HepG2 (cell line): ENCODE measurements at regions not wholly inside any gene's neighbourhood (a gene's known extent, or its start where the extent isn't known, plus 50 kb on each side); places are given as distances from the start of the nearest gene placed in this dataset.

ENCODE experiments used
- ATAC-seq: fragments of 200-7000 bp; cut with Tn5 transposase; 3 replicates; pipeline ENCODE4 v1.9.1; 2020; ENCODE audit warnings: mild to moderate bottlenecking, moderate library complexity
- BruUV-seq: library from RNA; stranded (reverse); fragments of 400-500 nt; replicated peaks from 2 replicates; lab custom pipeline; 2021; lab: Mats Ljungman, UMichigan
- CTCF ChIA-PET: fragments of 300-600 bp; formaldehyde crosslinking; extraction: SDS; loops from one replicate; lab custom pipeline; 2021; ENCODE audit warnings: low total read pairs, inconsistent platforms, low intra/inter-chr PET ratio; lab: Yijun Ruan, JAX
- POLR2A ChIA-PET: fragments of 350-600 bp; sonication (Branson Sonifier 250); formaldehyde crosslinking; loops from one replicate; lab custom pipeline; 2020; ENCODE audit warnings: antibody characterized with exemption, inconsistent platforms; lab: Yijun Ruan, JAX
- DNase-seq: peaks from one replicate; pipeline ENCODE4 v3.0.0-alpha.2; 2015; ENCODE audit warnings: low spot score
- FAIRE-seq: peaks from 3 replicates; lab custom pipeline; 2011; peaks lifted over from hg19 to GRCh38; lab: Jason Lieb, UNC
- H2AFZ ChIP-seq: one replicate; pipeline ENCODE4 v1.6.1; 2011; ENCODE audit warnings: low read length, inconsistent platforms
- H3K27ac ChIP-seq: fragments of 300-600 bp; 3 replicates; pipeline ENCODE4 v1.8.0; 2011; ENCODE audit warnings: mixed run types, mild to moderate bottlenecking, mixed read lengths, low read length, inconsistent platforms; ENCODE audit not compliant: insufficient read depth; ENCODE audit errors: extremely low read length
- H3K27me3 ChIP-seq, 2 experiments: fragments of 200-600 bp in 1 of 2; 2 replicates in 1 of 2; 3 replicates in 1 of 2; pipeline versions ENCODE4 v1.6.0 to v1.8.0; 2011; ENCODE audit warnings: low read length in 2 of 2, mild to moderate bottlenecking in 2 of 2, moderate library complexity in 2 of 2, inconsistent platforms in 1 of 2; ENCODE audit not compliant: insufficient read depth in 2 of 2, control insufficient read depth in 1 of 2
- H3K36me3 ChIP-seq, 2 experiments: fragments of 200-600 bp in 1 of 2; replicated peaks in 1 of 2; 2 replicates in 1 of 2; 3 replicates in 1 of 2; pipeline versions ENCODE4 v1.5.1 to v1.8.0; 2011; ENCODE audit warnings: low read length in 2 of 2, inconsistent platforms in 1 of 2; ENCODE audit not compliant: insufficient read depth in 2 of 2, control insufficient read depth in 1 of 2
- H3K4me1 ChIP-seq: 2 replicates; pipeline ENCODE4 v1.5.1; 2012; ENCODE audit warnings: low read length, inconsistent platforms; ENCODE audit not compliant: insufficient read depth
- H3K4me2 ChIP-seq: 2 replicates; pipeline ENCODE4 v1.6.0; 2011; ENCODE audit warnings: low read depth, low read length, inconsistent platforms
- H3K4me3 ChIP-seq, 3 experiments: fragments of 200-600 bp in 1 of 3; sonication (generic), shearing (Covaris generic) in 1 of 3; replicated peaks in 1 of 3; 2 replicates each; pipeline ENCODE4 v1.5.1; 2011 to 2016; ENCODE audit warnings: low read length in 3 of 3, inconsistent platforms in 2 of 3, low read depth in 2 of 3, mild to moderate bottlenecking in 2 of 3, control low read depth in 1 of 3, mixed read lengths in 1 of 3; ENCODE audit not compliant: insufficient read depth in 1 of 3
- H3K79me2 ChIP-seq: one replicate; pipeline ENCODE4 v1.6.1; 2011; ENCODE audit warnings: low read length, inconsistent platforms; ENCODE audit not compliant: insufficient read depth
- H3K9ac ChIP-seq: 2 replicates; pipeline ENCODE4 v1.6.0; 2011; ENCODE audit warnings: mild to moderate bottlenecking, low read depth, low read length, inconsistent platforms; ENCODE audit not compliant: insufficient read depth
- H3K9me3 ChIP-seq: 2 replicates; pipeline ENCODE4 v1.5.1; 2012; ENCODE audit warnings: mild to moderate bottlenecking, low read length
- H4K20me1 ChIP-seq: 2 replicates; pipeline ENCODE4 v1.6.0; 2011; ENCODE audit warnings: inconsistent platforms, mild to moderate bottlenecking, low read length, moderate library complexity; ENCODE audit not compliant: insufficient read depth
- CBFB ChIP-seq: sonication (generic); formaldehyde crosslinking; IDR thresholded peaks from 2 replicates; pipeline ENCODE4 v1.4.0; 2020; ENCODE audit warnings: missing genetic modification reagents
- FOXP1 ChIP-seq, 2 experiments: fragments of 450-650 bp in 1 of 2; IDR thresholded peaks; 2 replicates each; pipeline ENCODE4 v1.6.1; 2017 to 2018; ENCODE audit warnings: antibody characterized with exemption in 1 of 2
- HOXA5 ChIP-seq: sonication (generic); formaldehyde crosslinking; IDR thresholded peaks from 2 replicates; pipeline ENCODE4 v1.4.0; 2020; ENCODE audit warnings: missing genetic modification reagents
- HOXD1 ChIP-seq: sonication (generic); formaldehyde crosslinking; IDR thresholded peaks from 2 replicates; pipeline ENCODE4 v1.5.0; 2020; ENCODE audit warnings: missing genetic modification reagents
- MXD1 ChIP-seq: sonication (generic); formaldehyde crosslinking; IDR thresholded peaks from 2 replicates; pipeline ENCODE4 v1.4.0; 2020; ENCODE audit warnings: mild to moderate bottlenecking, missing genetic modification reagents
- MXI1 ChIP-seq: IDR thresholded peaks from 3 replicates; pipeline ENCODE4 v1.6.1; 2012; ENCODE audit warnings: low read depth, low read length, inconsistent platforms, borderline replicate concordance
- MZF1 ChIP-seq: sonication (generic); formaldehyde crosslinking; IDR thresholded peaks from 2 replicates; pipeline ENCODE4 v1.8.1; 2023; ENCODE audit warnings: mild to moderate bottlenecking, missing genetic modification reagents, borderline replicate concordance
- SALL2 ChIP-seq: sonication (generic); formaldehyde crosslinking; IDR thresholded peaks from 2 replicates; pipeline ENCODE4 v1.8.1; 2023; ENCODE audit warnings: mild to moderate bottlenecking, missing genetic modification reagents, inconsistent platforms
- SMARCE1 ChIP-seq: fragments of 450-650 bp; IDR thresholded peaks from 2 replicates; pipeline ENCODE4 v1.6.1; 2017; ENCODE audit warnings: borderline replicate concordance
- TEF ChIP-seq: sonication (generic); formaldehyde crosslinking; IDR thresholded peaks from 2 replicates; pipeline ENCODE4 v1.5.0; 2020; ENCODE audit warnings: missing genetic modification reagents
- ZIK1 ChIP-seq: sonication (generic); formaldehyde crosslinking; IDR thresholded peaks from 2 replicates; pipeline ENCODE4 v1.5.0; 2020; ENCODE audit warnings: mild to moderate bottlenecking, low read depth, missing genetic modification reagents, borderline replicate concordance
- ZNF281 ChIP-seq: sonication (generic); formaldehyde crosslinking; IDR thresholded peaks from 2 replicates; pipeline ENCODE4 v1.4.0; 2020; ENCODE audit warnings: missing genetic modification reagents, borderline replicate concordance
- ZNF614 ChIP-seq: IDR thresholded peaks from 2 replicates; pipeline ENCODE4 v1.6.1; 2018; ENCODE audit warnings: missing biosample characterization, missing genetic modification reagents, inconsistent platforms, borderline replicate concordance
- ZNF652 ChIP-seq: IDR thresholded peaks from 2 replicates; pipeline ENCODE4 v1.6.1; 2016; ENCODE audit warnings: low read depth, borderline replicate concordance
- ZNF678 ChIP-seq: sonication (generic); formaldehyde crosslinking; IDR thresholded peaks from 2 replicates; pipeline ENCODE4 v1.4.0; 2020; ENCODE audit warnings: mild to moderate bottlenecking, missing genetic modification reagents
- WGBS: methylation state at CpG from one replicate; pipeline ENCODE4 v1.1.6; 2017; ENCODE audit warnings: low lambda C conversion rate; 5-methylcytosine and 5-hydroxymethylcytosine counted together
- in situ Hi-C: cut with HindIII; loops from 2 replicates; pipeline ENCODE4 v1.10.0; 2017; ENCODE audit warnings: low pct_unique_long_range_greater_than_20kb; ENCODE audit not compliant: extremely low pct_ligation_motif_present
- intact Hi-C: fragments of 100-400 bp; cut with micrococcal nuclease; formaldehyde crosslinking; loops from one replicate; pipeline ENCODE4 v1.10.0; 2022; ENCODE audit not compliant: unreplicated experiment
- TF ChIP-seq, protein P1 (sequence below): sonication (generic); formaldehyde crosslinking; IDR thresholded peaks from 2 replicates; pipeline ENCODE4 v1.5.0; 2020; ENCODE audit warnings: mild to moderate bottlenecking, low read depth, missing genetic modification reagents, borderline replicate concordance

DNA sequence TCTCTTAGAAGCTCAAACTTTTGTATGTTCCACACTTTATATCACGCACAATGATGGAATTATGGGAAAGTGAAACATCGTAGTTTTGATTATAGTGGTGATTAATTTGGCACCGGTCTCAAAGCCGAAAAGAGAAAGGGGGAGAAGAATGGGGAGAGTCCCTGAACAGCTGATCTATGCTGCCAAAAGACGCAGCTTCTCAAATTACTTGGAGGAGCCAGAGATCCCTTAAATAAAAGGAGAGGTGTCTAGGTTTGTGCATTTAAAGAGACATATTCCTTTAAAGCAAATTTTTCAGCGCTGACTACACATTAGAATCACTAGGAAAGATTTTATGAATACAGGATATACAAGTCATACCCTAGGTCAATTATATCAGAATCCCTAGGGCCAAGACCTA, 599.6 kb upstream of the ADAMTS5 start (continued):
- no peak for TF ChIP-seq ZNF281 (CRISPR knock-in tag)
- no peak for TF ChIP-seq ZIK1 (CRISPR knock-in tag)
- no peak for TF ChIP-seq MXD1 (CRISPR knock-in tag)

- BruUV-seq, result no TSS peak
- H3K4me1 ChIP-seq, result no peaks in the 10 kb centered on the region
- ATAC-seq (no peak), DNase-seq (no peak), FAIRE-seq (no peak)
- intact Hi-C loops, result no loop called here
- 33% methylated on average over 1 of the region's 1 CpG for WGBS
- no peak overlapping the region for H3K27ac ChIP-seq
- no peak overlapping the region for H3K4me2 ChIP-seq
- no peak overlapping the region for H2AFZ ChIP-seq
- no peaks in the 10 kb centered on the region for H3K27me3 ChIP-seq
- no peaks in the 10 kb centered on the region for H4K20me1 ChIP-seq
- H3K36me3 ChIP-seq, result no peaks in the 10 kb centered on the region
- peaks cover 90% of the 10 kb centered on the region for H3K9me3 ChIP-seq
- no peaks in the 10 kb centered on the region for H3K79me2 ChIP-seq
- no peak overlapping the region for H3K4me3 ChIP-seq
- H3K9ac ChIP-seq, result no peak overlapping the region
- CTCF ChIA-PET, result no interaction called here
- in situ Hi-C loops, result loop anchor here (25.0 kb wide), 1 partner anchor 97 kb away; no protein-coding TSS in a partner anchor
- POLR2A ChIA-PET, result no interaction called here
- TF ChIP-seq HOXD1 (CRISPR knock-in tag) (no peak), FOXP1 (IDR thresholded peaks at IDR 0.05) (no peak), FOXP1 (CRISPR knock-in tag; IDR thresholded peaks at IDR 0.05) (no peak), SALL2 (no peak), ZNF678 (no peak), MXI1 (no peak), HOXA5 (CRISPR knock-in tag) (no peak), ZNF652 (CRISPR knock-in tag) (no peak), TEF (CRISPR knock-in tag) (no peak), ZNF614 (CRISPR knock-in tag) (no peak), CBFB (CRISPR knock-in tag) (no peak), SMARCE1 (no peak), MZF1 (CRISPR knock-in tag) (no peak)
- TF ChIP-seq, protein P1, sequence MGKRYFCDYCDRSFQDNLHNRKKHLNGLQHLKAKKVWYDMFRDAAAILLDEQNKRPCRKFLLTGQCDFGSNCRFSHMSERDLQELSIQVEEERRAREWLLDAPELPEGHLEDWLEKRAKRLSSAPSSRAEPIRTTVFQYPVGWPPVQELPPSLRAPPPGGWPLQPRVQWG (CRISPR knock-in tag), result no peak
Measured at GRCh38 chr21:27565364-27565763, 598.5 kb upstream of the ADAMTS5 start.
